ENCODE measurements at regions not wholly inside any gene's neighbourhood (a gene's known extent, or its start where the extent isn't known, plus 50 kb on each side); places are given as distances from the start of the nearest gene placed in this dataset.

DNA sequence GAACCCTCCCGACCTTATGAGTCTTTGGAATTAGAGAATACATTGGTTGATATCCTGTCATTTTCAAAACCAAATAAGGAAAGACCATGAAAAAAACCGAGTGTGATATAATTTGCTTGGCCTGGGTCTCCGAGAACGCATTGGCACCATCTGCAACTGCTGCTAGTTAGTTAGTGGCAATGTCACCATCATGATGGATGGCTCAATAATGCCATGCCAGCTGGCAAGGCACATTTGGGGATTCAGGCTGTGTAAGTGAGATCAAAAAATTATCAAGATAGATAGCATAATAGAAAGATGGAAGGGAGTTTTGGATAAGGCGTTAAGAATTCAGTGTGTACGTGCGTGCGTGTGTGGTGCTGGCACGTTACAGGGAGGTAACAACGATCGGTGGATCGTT, 134.7 kb upstream of the TCERG1L start:
- no peak overlapping the region for H3K9ac ChIP-seq (ENCODE audit: low read length)
- no TSS peak for BruUV-seq (replicated peaks)
- H3K27me3 ChIP-seq (ENCODE audit: low read length), result peaks cover 15% of the 10 kb centered on the region; the same call in 1 of the 2 replicates
- no peak overlapping the region for H3K4me3 ChIP-seq (ENCODE audit: low read length)
- H2AFZ ChIP-seq (ENCODE audit: low read length), result no peak overlapping the region
- H3K36me3 ChIP-seq (ENCODE audit: low read depth, low read length), result no peaks in the 10 kb centered on the region
- ATAC-seq, result no peak
- no peaks in the 10 kb centered on the region for H3K4me1 ChIP-seq (ENCODE audit: insufficient read depth, low read length)
- no peak for DNase-seq
- intact Hi-C loops (cut with micrococcal nuclease), result no loop called here
- H3F3A ChIP-seq (ENCODE audit: low read length, unreplicated experiment), result no peaks in the 10 kb centered on the region
- H3K9me2 ChIP-seq (replicated peaks; ENCODE audit: low read length), result no peaks in the 10 kb centered on the region
- no peaks in the 10 kb centered on the region for H3K79me2 ChIP-seq (ENCODE audit: low read length)
- no peak overlapping the region for H3K4me2 ChIP-seq (ENCODE audit: low read length)
- no peak for TF ChIP-seq EZH2phosphoT487 (IDR thresholded peaks at IDR 0.05; ENCODE audit: borderline replicate concordance, low read length)
- TF ChIP-seq, protein P1, sequence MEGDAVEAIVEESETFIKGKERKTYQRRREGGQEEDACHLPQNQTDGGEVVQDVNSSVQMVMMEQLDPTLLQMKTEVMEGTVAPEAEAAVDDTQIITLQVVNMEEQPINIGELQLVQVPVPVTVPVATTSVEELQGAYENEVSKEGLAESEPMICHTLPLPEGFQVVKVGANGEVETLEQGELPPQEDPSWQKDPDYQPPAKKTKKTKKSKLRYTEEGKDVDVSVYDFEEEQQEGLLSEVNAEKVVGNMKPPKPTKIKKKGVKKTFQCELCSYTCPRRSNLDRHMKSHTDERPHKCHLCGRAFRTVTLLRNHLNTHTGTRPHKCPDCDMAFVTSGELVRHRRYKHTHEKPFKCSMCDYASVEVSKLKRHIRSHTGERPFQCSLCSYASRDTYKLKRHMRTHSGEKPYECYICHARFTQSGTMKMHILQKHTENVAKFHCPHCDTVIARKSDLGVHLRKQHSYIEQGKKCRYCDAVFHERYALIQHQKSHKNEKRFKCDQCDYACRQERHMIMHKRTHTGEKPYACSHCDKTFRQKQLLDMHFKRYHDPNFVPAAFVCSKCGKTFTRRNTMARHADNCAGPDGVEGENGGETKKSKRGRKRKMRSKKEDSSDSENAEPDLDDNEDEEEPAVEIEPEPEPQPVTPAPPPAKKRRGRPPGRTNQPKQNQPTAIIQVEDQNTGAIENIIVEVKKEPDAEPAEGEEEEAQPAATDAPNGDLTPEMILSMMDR (conservative IDR thresholded peaks at IDR 0.05; ENCODE audit: low read depth, low read length), result no peak
- TF ChIP-seq EZH2 (IDR thresholded peaks at IDR 0.05; ENCODE audit: low read length, unreplicated experiment), result no peak
- H3K27ac ChIP-seq (ENCODE audit: low read length), result no peak overlapping the region
- H3K9me3 ChIP-seq (ENCODE audit: low read length), result no peaks in the 10 kb centered on the region
- POLR2A ChIA-PET (ENCODE audit: unreplicated experiment), result no interaction called here
- H4K20me1 ChIP-seq (ENCODE audit: low read length), result no peaks in the 10 kb centered on the region
- CTCF ChIA-PET, result no interaction called here

DNA sequence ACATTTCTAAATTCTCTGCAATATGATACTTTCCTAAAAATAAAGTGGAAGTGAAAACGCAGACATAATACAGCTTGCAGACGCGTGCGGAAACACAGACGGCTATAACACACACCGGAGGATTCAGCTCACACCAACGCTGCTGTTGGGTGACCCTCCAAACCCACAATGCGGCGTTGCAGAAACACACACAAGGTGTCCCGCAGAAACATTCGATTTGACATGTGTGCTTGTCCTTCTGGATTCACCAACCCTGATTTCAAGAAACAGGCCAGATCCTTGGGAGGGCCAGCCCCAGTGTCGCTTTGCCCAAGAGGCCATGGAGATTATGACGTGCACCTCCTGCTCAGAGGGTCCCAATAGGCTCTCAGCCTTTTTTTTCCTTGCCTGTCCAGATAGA, 136.7 kb upstream of the TCERG1L start:
- ATAC-seq, result no peak
- intact Hi-C loops (cut with micrococcal nuclease), result no loop called here
- no peak overlapping the region for H3K27ac ChIP-seq (ENCODE audit: low read length)
- H4K20me1 ChIP-seq (ENCODE audit: low read length), result no peaks in the 10 kb centered on the region
- TF ChIP-seq, protein P1 (conservative IDR thresholded peaks at IDR 0.05; ENCODE audit: low read depth, low read length), result no peak
- TF ChIP-seq EZH2 (IDR thresholded peaks at IDR 0.05; ENCODE audit: low read length, unreplicated experiment) (no peak), EZH2phosphoT487 (IDR thresholded peaks at IDR 0.05; ENCODE audit: borderline replicate concordance, low read length) (no peak)
- H3K9me3 ChIP-seq (ENCODE audit: low read length), result no peaks in the 10 kb centered on the region
- POLR2A ChIA-PET (ENCODE audit: unreplicated experiment), result no interaction called here
- no peak overlapping the region for H2AFZ ChIP-seq (ENCODE audit: low read length)
- H3K9me2 ChIP-seq (replicated peaks; ENCODE audit: low read length), result no peaks in the 10 kb centered on the region
- no peaks in the 10 kb centered on the region for H3K79me2 ChIP-seq (ENCODE audit: low read length)
- no TSS peak for BruUV-seq (replicated peaks)
- no peaks in the 10 kb centered on the region for H3K4me1 ChIP-seq (ENCODE audit: insufficient read depth, low read length)
- no peak overlapping the region for H3K9ac ChIP-seq (ENCODE audit: low read length)
- H3F3A ChIP-seq (ENCODE audit: low read length, unreplicated experiment), result no peaks in the 10 kb centered on the region
- H3K4me2 ChIP-seq (ENCODE audit: low read length), result no peak overlapping the region
- H3K4me3 ChIP-seq (ENCODE audit: low read length), result no peak overlapping the region
- H3K36me3 ChIP-seq (ENCODE audit: low read depth, low read length), result no peaks in the 10 kb centered on the region
- 0 out of 2 replicates have a peak, but pooled peaks cover 2% of the 10 kb centered on the region for H3K27me3 ChIP-seq (ENCODE audit: low read length)
- CTCF ChIA-PET, result no interaction called here
- no peak for DNase-seq

DNA sequence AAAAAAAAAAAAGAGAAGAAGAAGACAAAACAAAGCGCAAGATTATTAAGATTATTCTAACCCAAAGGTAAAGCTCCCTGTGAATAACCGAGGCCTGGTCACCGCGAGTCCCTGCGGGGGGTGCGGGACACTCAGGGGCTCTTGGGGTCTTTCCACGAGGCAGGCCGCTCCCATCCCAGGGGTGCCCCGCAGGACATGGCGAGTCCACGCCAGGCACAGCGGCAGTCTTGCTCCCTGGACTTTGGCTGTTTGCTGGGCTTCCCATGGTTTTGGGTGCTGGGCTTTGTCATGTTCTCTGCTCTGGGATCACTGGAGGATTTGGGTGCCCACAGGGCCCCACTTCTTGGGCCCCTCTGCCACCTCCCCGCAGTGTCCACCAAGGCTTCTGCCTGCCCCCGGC, 137.4 kb upstream of the TCERG1L start:
- no peaks in the 10 kb centered on the region for H3K9me2 ChIP-seq (replicated peaks; ENCODE audit: low read length)
- no peaks in the 10 kb centered on the region for H3K36me3 ChIP-seq (ENCODE audit: low read depth, low read length)
- DNase-seq, result no peak
- no peaks in the 10 kb centered on the region for H3K9me3 ChIP-seq (ENCODE audit: low read length)
- POLR2A ChIA-PET (ENCODE audit: unreplicated experiment), result no interaction called here
- intact Hi-C loops (cut with micrococcal nuclease), result no loop called here
- CTCF ChIA-PET, result no interaction called here
- ATAC-seq, result no peak
- H3K79me2 ChIP-seq (ENCODE audit: low read length), result no peaks in the 10 kb centered on the region
- H4K20me1 ChIP-seq (ENCODE audit: low read length), result no peaks in the 10 kb centered on the region
- H3K4me3 ChIP-seq (ENCODE audit: low read length), result no peak overlapping the region
- H3K4me2 ChIP-seq (ENCODE audit: low read length), result no peak overlapping the region
- H3K27me3 ChIP-seq (ENCODE audit: low read length), result no peaks in the 10 kb centered on the region
- TF ChIP-seq EZH2phosphoT487 (IDR thresholded peaks at IDR 0.05; ENCODE audit: borderline replicate concordance, low read length), result no peak
- TF ChIP-seq EZH2 (IDR thresholded peaks at IDR 0.05; ENCODE audit: low read length, unreplicated experiment), result no peak
- TF ChIP-seq, protein P1 (conservative IDR thresholded peaks at IDR 0.05; ENCODE audit: low read depth, low read length), result no peak
- no peak overlapping the region for H3K27ac ChIP-seq (ENCODE audit: low read length)
- H3F3A ChIP-seq (ENCODE audit: low read length, unreplicated experiment), result no peaks in the 10 kb centered on the region
- BruUV-seq (replicated peaks), result no TSS peak
- no peak overlapping the region for H3K9ac ChIP-seq (ENCODE audit: low read length)
- no peaks in the 10 kb centered on the region for H3K4me1 ChIP-seq (ENCODE audit: insufficient read depth, low read length)
- no peak overlapping the region for H2AFZ ChIP-seq (ENCODE audit: low read length)
